ENCODE measurements at regions not wholly inside any gene's neighbourhood (a gene's known extent, or its start where the extent isn't known, plus 50 kb on each side); places are given as distances from the start of the nearest gene placed in this dataset.

DNA sequence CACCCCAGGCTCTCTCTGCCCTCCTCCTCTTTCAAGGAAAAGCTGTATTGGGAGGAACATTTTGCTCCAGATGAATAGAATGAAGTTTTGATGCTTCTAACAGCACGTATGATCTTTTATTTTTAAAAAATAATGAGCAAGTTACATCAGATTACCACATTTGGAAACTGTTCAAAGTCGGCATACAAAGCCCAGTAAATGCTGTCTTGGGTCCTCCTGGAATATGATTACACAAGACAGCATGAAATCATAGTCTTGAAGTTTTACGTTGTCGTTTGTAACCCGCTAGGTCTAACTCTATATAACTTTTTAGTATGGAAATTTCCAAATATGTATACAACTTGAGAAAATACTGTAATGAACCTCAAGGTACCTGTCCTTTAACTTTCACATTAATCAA, 385.6 kb downstream of the HLX start:
- H3K9me3 ChIP-seq (replicated peaks; ENCODE audit: control insufficient read depth, insufficient read depth, low read length): no peaks in the 10 kb centered on the region
- H3K27me3 ChIP-seq (replicated peaks in 1 of 2; ENCODE audit: control insufficient read depth in 2 of 2, insufficient read depth in 2 of 2, low read length in 1 of 2): no peaks in the 10 kb centered on the region
- no peaks in the 10 kb centered on the region for H3K79me2 ChIP-seq (ENCODE audit: control insufficient read depth, insufficient read depth, low read length)
- FAIRE-seq (no peak), ATAC-seq (no peak), DNase-seq (ENCODE audit: low read depth, low spot score) (no peak)
- ChIA-PET CTCF (interaction anchor here (0.8 to 2.9 kb wide), 11 partner anchors 9 to 1191 kb away, joined by 3 to 27 read pairs (median 11); no protein-coding TSS in a partner anchor), SMC1A (ENCODE audit: uncharacterized antibody, unreplicated experiment) (interaction anchor here (1.0 to 2.6 kb wide), 6 partner anchors 9 to 831 kb away, joined by 3 to 9 read pairs (median 3); no protein-coding TSS in a partner anchor), RAD21 (ENCODE audit: unreplicated experiment) (interaction anchor here (1.5 kb wide), 1 partner anchor 170 kb away, joined by 20 read pairs; no protein-coding TSS in a partner anchor), POLR2A (no interaction called here)
- WGBS (ENCODE audit: insufficient coverage, insufficient replicate concordance, low lambda C conversion rate, missing lambda C conversion rate): 38% methylated on average over 5 of the region's 5 CpGs
- BruUV-seq (replicated peaks): no TSS peak
- H3K27ac ChIP-seq (ENCODE audit: control insufficient read depth, insufficient read depth): no peak overlapping the region
- no peaks in the 10 kb centered on the region for H4K20me1 ChIP-seq (ENCODE audit: control insufficient read depth, insufficient read depth)
- H3K4me2 ChIP-seq (ENCODE audit: control insufficient read depth, insufficient read depth): no peak overlapping the region
- no peaks in the 10 kb centered on the region for H3K4me1 ChIP-seq (ENCODE audit: control insufficient read depth, insufficient read depth, low read length)
- H3K9ac ChIP-seq (ENCODE audit: control insufficient read depth, insufficient read depth, low read length): no peak overlapping the region
- H3K4me3 ChIP-seq: no peak overlapping the region
- in situ Hi-C loops (cut with MboI): no loop called here
- TF ChIP-seq, protein P1, sequence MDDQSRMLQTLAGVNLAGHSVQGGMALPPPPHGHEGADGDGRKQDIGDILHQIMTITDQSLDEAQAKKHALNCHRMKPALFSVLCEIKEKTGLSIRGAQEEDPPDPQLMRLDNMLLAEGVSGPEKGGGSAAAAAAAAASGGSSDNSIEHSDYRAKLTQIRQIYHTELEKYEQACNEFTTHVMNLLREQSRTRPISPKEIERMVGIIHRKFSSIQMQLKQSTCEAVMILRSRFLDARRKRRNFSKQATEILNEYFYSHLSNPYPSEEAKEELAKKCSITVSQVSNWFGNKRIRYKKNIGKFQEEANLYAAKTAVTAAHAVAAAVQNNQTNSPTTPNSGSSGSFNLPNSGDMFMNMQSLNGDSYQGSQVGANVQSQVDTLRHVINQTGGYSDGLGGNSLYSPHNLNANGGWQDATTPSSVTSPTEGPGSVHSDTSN (IDR thresholded peaks at IDR 0.05; ENCODE audit: insufficient replicate concordance, low read depth, low read length): no peak
- TF ChIP-seq, protein P2, sequence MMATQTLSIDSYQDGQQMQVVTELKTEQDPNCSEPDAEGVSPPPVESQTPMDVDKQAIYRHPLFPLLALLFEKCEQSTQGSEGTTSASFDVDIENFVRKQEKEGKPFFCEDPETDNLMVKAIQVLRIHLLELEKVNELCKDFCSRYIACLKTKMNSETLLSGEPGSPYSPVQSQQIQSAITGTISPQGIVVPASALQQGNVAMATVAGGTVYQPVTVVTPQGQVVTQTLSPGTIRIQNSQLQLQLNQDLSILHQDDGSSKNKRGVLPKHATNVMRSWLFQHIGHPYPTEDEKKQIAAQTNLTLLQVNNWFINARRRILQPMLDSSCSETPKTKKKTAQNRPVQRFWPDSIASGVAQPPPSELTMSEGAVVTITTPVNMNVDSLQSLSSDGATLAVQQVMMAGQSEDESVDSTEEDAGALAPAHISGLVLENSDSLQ (IDR thresholded peaks at IDR 0.05): no peak
- TF ChIP-seq CREB1 (IDR thresholded peaks at IDR 0.05; ENCODE audit: low read depth) (no peak), CBX3 (IDR thresholded peaks at IDR 0.05; ENCODE audit: borderline replicate concordance, low read depth) (no peak), CHD4 (IDR thresholded peaks at IDR 0.05) (no peak), ZSCAN29 (IDR thresholded peaks at IDR 0.05) (no peak), STAT1 (conservative IDR thresholded peaks at IDR 0.05) (no peak), RB1 (IDR thresholded peaks at IDR 0.05; ENCODE audit: borderline replicate concordance) (no peak), POLR2AphosphoS2 (IDR thresholded peaks at IDR 0.05; ENCODE audit: low read depth, low read length) (no peak), ASH2L (IDR thresholded peaks at IDR 0.05; ENCODE audit: borderline replicate concordance, low read depth) (no peak), NBN (IDR thresholded peaks at IDR 0.05) (no peak), GATAD2B (conservative IDR thresholded peaks at IDR 0.05; ENCODE audit: low read depth) (no peak), TBL1XR1 (IDR thresholded peaks at IDR 0.05; ENCODE audit: low read depth, low read length) (no peak)
- TF ChIP-seq, protein P3, sequence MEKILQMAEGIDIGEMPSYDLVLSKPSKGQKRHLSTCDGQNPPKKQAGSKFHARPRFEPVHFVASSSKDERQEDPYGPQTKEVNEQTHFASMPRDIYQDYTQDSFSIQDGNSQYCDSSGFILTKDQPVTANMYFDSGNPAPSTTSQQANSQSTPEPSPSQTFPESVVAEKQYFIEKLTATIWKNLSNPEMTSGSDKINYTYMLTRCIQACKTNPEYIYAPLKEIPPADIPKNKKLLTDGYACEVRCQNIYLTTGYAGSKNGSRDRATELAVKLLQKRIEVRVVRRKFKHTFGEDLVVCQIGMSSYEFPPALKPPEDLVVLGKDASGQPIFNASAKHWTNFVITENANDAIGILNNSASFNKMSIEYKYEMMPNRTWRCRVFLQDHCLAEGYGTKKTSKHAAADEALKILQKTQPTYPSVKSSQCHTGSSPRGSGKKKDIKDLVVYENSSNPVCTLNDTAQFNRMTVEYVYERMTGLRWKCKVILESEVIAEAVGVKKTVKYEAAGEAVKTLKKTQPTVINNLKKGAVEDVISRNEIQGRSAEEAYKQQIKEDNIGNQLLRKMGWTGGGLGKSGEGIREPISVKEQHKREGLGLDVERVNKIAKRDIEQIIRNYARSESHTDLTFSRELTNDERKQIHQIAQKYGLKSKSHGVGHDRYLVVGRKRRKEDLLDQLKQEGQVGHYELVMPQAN (conservative IDR thresholded peaks at IDR 0.05): no peak
- TF ChIP-seq, protein P4, sequence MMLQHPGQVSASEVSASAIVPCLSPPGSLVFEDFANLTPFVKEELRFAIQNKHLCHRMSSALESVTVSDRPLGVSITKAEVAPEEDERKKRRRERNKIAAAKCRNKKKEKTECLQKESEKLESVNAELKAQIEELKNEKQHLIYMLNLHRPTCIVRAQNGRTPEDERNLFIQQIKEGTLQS (IDR thresholded peaks at IDR 0.05; ENCODE audit: borderline replicate concordance, extremely low read depth, low read depth, low read length): no peak
- no peak overlapping the region for H2AFZ ChIP-seq (ENCODE audit: control insufficient read depth, low read depth, low read length)
- intact Hi-C loops (cut with micrococcal nuclease; ENCODE audit: unreplicated experiment): loop anchor here (5.0 to 10.0 kb wide), 3 partner anchors 170 to 1192 kb away; no protein-coding TSS in a partner anchor
- H3K36me3 ChIP-seq (ENCODE audit: control insufficient read depth in 2 of 2, insufficient read depth in 2 of 2, low read length in 1 of 2): no peaks in the 10 kb centered on the region
